PC-3 (cell line): ENCODE measurements at regions not wholly inside any gene's neighbourhood (a gene's known extent, or its start where the extent isn't known, plus 50 kb on each side); places are given as distances from the start of the nearest gene placed in this dataset.

Experiments
- ATAC-seq: fragments of 200-7000 bp; cut with Tn5 transposase; 2 replicates; pipeline ENCODE4 v1.9.1; 2020; ENCODE audit warnings: mild to moderate bottlenecking, moderate library complexity
- BruUV-seq: library from RNA; stranded (reverse); fragments of 400-500 nt; replicated peaks from 2 replicates; lab custom pipeline; 2021; lab: Mats Ljungman, UMichigan
- CTCF ChIA-PET: fragments of 300-600 bp; sonication (Branson Sonifier 250); formaldehyde crosslinking; loops from one replicate; lab custom pipeline; 2022; ENCODE audit warnings: antibody characterized with exemption; lab: Charles Lee
- POLR2A ChIA-PET: fragments of 300-600 bp; sonication (Branson Sonifier 250); formaldehyde crosslinking; loops from one replicate; lab custom pipeline; 2022; ENCODE audit warnings: antibody characterized with exemption; ENCODE audit not compliant: unreplicated experiment; lab: Charles Lee
- DNase-seq: peaks from one replicate; pipeline ENCODE4 v3.0.0-alpha.2; 2015
- H2AFZ ChIP-seq: fragments of 300-600 bp; sonication (generic); 2 replicates; pipeline ENCODE4 v1.6.0; 2016; ENCODE audit warnings: antibody characterized with exemption, low read length
- H3F3A ChIP-seq: fragments of 300-600 bp; sonication (generic); one replicate; pipeline ENCODE4 v1.6.0; 2017; ENCODE audit warnings: antibody characterized with exemption, low read length, control low read depth, mild to moderate bottlenecking; ENCODE audit not compliant: unreplicated experiment
- H3K27ac ChIP-seq: fragments of 300-600 bp; sonication (generic); 2 replicates; pipeline ENCODE4 v1.5.1; 2016; ENCODE audit warnings: mild to moderate bottlenecking, low read length
- H3K27me3 ChIP-seq: fragments of 300-600 bp; sonication (generic); 2 replicates; pipeline ENCODE4 v1.6.1; 2016; ENCODE audit warnings: low read length, mixed read lengths
- H3K36me3 ChIP-seq: fragments of 300-600 bp; sonication (generic); 2 replicates; pipeline ENCODE4 v1.6.1; 2016; ENCODE audit warnings: low read depth, mixed run types, low read length, mixed read lengths
- H3K4me1 ChIP-seq: fragments of 300-600 bp; sonication (generic); 2 replicates; pipeline ENCODE4 v1.5.1; 2016; ENCODE audit warnings: low read length; ENCODE audit not compliant: insufficient read depth
- H3K4me2 ChIP-seq: fragments of 300-600 bp; sonication (generic); 2 replicates; pipeline ENCODE4 v1.6.0; 2016; ENCODE audit warnings: low read length
- H3K4me3 ChIP-seq: fragments of 300-600 bp; sonication (generic); 2 replicates; pipeline ENCODE4 v1.5.1; 2016; ENCODE audit warnings: mild to moderate bottlenecking, low read length, mixed read lengths
- H3K79me2 ChIP-seq: fragments of 300-600 bp; sonication (generic); 2 replicates; pipeline ENCODE4 v1.6.1; 2017; ENCODE audit warnings: low read length, mixed read lengths
- H3K9ac ChIP-seq: fragments of 300-600 bp; sonication (generic); 2 replicates; pipeline ENCODE4 v1.6.0; 2016; ENCODE audit warnings: mild to moderate bottlenecking, low read length
- H3K9me2 ChIP-seq: fragments of 300-600 bp; sonication (generic); replicated peaks from 2 replicates; pipeline ENCODE4 v1.6.1; 2016; ENCODE audit warnings: mixed run types, low read length, mixed read lengths
- H3K9me3 ChIP-seq: fragments of 300-600 bp; sonication (generic); 2 replicates; pipeline ENCODE4 v1.6.1; 2016; ENCODE audit warnings: low read length, mixed read lengths
- H4K20me1 ChIP-seq: fragments of 300-600 bp; sonication (generic); 2 replicates; pipeline ENCODE4 v1.6.1; 2016; ENCODE audit warnings: low read length, mixed read lengths
- EZH2 ChIP-seq: fragments of 300-600 bp; sonication (generic); IDR thresholded peaks from one replicate; pipeline ENCODE4 v1.6.1; 2017; ENCODE audit warnings: antibody characterized with exemption, mild to moderate bottlenecking, low read length; ENCODE audit not compliant: unreplicated experiment
- EZH2phosphoT487 ChIP-seq: fragments of 300-600 bp; sonication (generic); IDR thresholded peaks from 2 replicates; pipeline ENCODE4 v1.6.1; 2018; ENCODE audit warnings: mild to moderate bottlenecking, antibody characterized with exemption, low read length, borderline replicate concordance
- intact Hi-C: fragments of 100-400 bp; cut with micrococcal nuclease; formaldehyde crosslinking; loops from 2 replicates; pipeline ENCODE4 v1.9.0; 2023
- TF ChIP-seq, protein P1 (sequence below): fragments of 300-600 bp; sonication (generic); conservative IDR thresholded peaks from 2 replicates; pipeline ENCODE4 v1.5.1; 2017; ENCODE audit warnings: antibody characterized with exemption, low read depth, mild to moderate bottlenecking, low read length

- BruUV-seq, result no TSS peak
- Histone ChIP-seq H3K36me3 (no peaks in the 10 kb centered on the region), H3K4me3 (no peak overlapping the region), H3K27me3 (peaks cover 9% of the 10 kb centered on the region), H3K4me1 (no peaks in the 10 kb centered on the region), H3K79me2 (no peaks in the 10 kb centered on the region), H3K4me2 (no peak overlapping the region), H2AFZ (no peak overlapping the region), H3K9ac (no peak overlapping the region), H4K20me1 (no peaks in the 10 kb centered on the region), H3K9me3 (no peaks in the 10 kb centered on the region), H3K9me2 (no peaks in the 10 kb centered on the region), H3F3A (no peaks in the 10 kb centered on the region), H3K27ac (no peak overlapping the region)
- CTCF ChIA-PET, result no interaction called here
- POLR2A ChIA-PET, result no interaction called here
- no peak for ATAC-seq
- no peak for TF ChIP-seq EZH2
- no peak for TF ChIP-seq EZH2phosphoT487
- TF ChIP-seq, protein P1, sequence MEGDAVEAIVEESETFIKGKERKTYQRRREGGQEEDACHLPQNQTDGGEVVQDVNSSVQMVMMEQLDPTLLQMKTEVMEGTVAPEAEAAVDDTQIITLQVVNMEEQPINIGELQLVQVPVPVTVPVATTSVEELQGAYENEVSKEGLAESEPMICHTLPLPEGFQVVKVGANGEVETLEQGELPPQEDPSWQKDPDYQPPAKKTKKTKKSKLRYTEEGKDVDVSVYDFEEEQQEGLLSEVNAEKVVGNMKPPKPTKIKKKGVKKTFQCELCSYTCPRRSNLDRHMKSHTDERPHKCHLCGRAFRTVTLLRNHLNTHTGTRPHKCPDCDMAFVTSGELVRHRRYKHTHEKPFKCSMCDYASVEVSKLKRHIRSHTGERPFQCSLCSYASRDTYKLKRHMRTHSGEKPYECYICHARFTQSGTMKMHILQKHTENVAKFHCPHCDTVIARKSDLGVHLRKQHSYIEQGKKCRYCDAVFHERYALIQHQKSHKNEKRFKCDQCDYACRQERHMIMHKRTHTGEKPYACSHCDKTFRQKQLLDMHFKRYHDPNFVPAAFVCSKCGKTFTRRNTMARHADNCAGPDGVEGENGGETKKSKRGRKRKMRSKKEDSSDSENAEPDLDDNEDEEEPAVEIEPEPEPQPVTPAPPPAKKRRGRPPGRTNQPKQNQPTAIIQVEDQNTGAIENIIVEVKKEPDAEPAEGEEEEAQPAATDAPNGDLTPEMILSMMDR, result no peak
- no peak for DNase-seq
- intact Hi-C loops, result no loop called here
Measured at GRCh38 chr2:88239781-88240180, 69.6 kb downstream of the THNSL2 start.

DNA sequence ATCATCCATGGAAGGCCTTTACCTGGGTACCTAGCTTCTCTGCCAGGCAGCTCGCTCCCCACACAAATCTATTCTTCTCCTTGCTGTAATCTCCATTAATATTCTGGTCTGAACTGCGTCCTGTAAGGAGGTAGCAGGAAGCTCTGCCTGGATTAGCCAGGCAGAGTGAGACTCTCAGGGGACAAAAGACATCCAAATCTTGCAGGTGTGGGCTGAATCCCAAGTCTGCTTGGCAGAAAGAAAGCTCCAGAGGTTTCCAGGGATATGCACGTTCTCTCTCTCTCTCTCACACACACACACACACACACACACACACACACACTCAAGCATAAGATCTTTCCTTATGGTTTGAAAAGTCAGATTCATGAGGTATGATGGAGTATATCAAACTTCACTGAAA is 66.5 kb downstream of the THNSL2 start:
- peaks cover 18% of the 10 kb centered on the region for H3K27me3 ChIP-seq
- H3K4me2 ChIP-seq, result no peak overlapping the region
- no TSS peak for BruUV-seq
- no peaks in the 10 kb centered on the region for H3K79me2 ChIP-seq
- H3K4me3 ChIP-seq, result no peak overlapping the region
- ChIA-PET POLR2A (no interaction called here), CTCF (no interaction called here)
- no peaks in the 10 kb centered on the region for H3K36me3 ChIP-seq
- no peak for DNase-seq
- H3K9ac ChIP-seq, result no peak overlapping the region
- no peaks in the 10 kb centered on the region for H3K9me2 ChIP-seq
- no peak overlapping the region for H3K27ac ChIP-seq
- H3F3A ChIP-seq, result no peaks in the 10 kb centered on the region
- H2AFZ ChIP-seq, result no peak overlapping the region
- ATAC-seq, result no peak
- no peaks in the 10 kb centered on the region for H3K4me1 ChIP-seq
- intact Hi-C loops, result no loop called here
- TF ChIP-seq EZH2 (no peak), EZH2phosphoT487 (no peak)
- TF ChIP-seq, protein P1, result no peak
- no peaks in the 10 kb centered on the region for H3K9me3 ChIP-seq
- H4K20me1 ChIP-seq, result no peaks in the 10 kb centered on the region
